Glomerular endothelial cell (primary cell): ENCODE measurements at regions not wholly inside any gene's neighbourhood (a gene's known extent, or its start where the extent isn't known, plus 50 kb on each side); places are given as distances from the start of the nearest gene placed in this dataset.
"Not testable (repeated sequence)": the region's sequence is repeated elsewhere in the genome, so short reads cannot be mapped to it uniquely, and the experiment has no call there.

Experiments
- DNase-seq: peaks from one replicate; pipeline ENCODE4 v3.0.0-alpha.2; 2011; ENCODE audit warnings: low read depth, low spot score; ENCODE audit errors: extremely low read depth

DNA sequence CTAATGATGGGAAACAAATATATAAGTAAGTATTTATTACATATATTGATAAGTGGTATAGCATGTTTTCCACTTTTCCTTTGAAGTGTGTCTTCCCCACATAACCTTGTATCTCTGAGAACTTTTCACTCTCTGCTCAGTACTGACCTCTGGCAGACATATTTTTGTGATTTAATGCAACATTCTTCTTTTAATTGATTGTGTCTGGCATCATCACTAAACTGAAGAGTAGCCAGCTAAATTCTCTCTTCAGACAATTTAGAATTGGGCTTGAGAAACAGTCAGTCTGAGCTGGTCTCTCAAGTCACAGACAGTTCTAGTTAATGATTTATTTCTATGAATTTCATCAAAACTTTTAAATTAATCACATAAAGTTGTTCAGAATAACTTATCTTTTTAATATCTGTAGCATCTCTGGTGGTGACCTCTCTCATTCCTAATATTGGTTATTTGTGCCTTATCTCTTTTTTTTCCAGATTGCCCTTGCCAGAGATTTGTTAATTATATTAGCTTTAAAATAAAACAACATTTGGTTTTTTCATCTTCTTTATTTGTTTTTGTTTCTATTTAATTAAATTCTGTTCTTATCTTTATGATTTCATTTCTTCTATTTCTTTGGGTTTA is 230.0 kb upstream of the VLDLR start:
- DNase-seq, result not testable (repeated sequence)

DNA sequence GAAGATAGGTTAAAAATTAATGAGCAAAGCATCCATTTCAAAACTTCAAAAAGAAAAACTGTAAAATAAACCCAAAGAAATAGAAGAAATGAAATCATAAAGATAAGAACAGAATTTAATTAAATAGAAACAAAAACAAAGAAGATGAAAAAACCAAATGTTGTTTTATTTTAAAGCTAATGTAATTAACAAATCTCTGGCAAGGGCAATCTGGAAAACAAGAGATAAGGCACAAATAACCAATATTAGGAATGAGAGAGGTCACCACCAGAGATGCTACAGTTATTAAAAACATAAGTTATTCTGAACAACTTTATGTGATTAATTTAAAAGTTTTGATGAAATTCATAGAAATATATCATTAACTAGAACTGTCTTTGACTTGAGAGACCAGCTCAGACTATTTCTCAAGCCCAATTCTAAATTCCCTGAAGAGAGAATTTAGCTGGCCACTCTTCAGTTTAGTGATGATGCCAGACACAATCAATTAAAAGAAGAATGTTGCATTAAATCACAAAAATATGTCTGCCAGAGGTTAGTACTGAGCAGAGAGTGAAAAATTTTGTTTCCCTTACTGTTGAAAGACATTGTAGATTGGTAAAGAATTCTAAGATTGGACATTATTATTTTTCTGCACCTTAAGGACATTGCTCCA is 227.4 kb upstream of the VLDLR start:
- not testable (repeated sequence) for DNase-seq

DNA sequence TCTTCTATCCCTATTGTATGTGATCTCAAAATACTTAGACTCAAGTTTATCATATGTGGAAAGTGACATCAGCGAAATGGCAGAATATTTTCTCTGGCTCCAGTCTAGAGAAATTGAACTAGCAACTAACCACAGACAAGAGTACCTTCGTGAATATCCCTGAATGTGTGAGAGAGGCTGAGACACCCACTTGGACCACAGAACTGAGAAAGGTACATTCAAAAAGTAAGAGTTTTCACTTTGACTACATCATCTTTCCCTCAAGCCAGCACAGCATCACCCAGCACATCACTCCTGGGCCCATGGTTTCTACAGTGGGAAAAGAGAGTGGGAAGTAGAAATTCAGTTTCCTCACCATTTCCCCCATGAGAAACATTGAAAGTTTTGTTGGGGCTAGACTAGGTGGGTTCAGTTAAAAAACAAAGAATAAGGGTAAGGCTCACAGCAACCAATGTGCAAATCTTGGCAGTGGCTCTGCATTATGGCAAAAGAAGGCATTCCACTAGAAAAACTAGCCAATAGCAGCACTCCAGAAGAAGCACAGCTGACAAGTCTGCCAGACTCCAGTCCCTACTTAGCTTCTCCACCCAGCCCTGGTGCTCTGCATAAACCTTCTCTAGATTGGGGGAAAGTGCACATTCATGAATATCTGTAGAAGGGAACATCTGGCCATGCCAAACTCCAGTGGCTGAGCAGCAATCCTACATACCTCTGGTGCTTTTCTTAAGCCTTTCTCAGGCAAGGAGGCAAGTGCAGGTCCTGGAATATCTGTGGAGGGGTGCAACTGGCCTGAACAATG is 225.6 kb upstream of the VLDLR start:
- DNase-seq, result no peak

DNA sequence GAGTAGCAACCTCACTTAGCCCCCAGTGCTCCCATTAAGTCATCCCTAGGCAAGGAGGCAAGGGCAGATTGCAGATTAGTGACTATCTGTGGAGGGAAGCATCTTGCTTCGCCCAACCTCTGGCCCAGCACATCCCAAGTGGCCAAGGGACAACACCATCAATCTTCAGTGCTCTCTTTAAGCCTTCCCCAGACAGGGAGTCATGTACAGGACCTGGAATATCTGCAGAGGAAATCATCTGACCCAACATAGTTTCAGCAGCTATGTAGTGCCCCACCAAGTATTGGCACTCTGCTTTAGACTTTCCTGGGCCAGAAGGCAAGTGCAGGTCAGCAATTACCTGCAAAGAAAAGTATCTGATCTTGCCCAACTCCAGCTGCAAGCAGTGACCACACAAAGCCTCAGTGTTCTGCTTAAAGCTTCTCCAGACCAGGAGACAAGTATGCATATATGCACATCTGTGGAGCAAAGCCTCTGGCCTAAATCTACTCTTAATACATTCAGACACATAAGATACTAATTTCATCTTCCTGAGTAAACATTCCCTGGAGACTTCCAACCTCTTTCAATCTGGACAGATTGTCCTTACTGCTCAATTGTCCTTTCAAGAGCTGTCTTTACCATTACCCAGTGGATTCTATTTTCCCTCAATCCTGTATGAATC is 224.8 kb upstream of the VLDLR start:
- no peak for DNase-seq

DNA sequence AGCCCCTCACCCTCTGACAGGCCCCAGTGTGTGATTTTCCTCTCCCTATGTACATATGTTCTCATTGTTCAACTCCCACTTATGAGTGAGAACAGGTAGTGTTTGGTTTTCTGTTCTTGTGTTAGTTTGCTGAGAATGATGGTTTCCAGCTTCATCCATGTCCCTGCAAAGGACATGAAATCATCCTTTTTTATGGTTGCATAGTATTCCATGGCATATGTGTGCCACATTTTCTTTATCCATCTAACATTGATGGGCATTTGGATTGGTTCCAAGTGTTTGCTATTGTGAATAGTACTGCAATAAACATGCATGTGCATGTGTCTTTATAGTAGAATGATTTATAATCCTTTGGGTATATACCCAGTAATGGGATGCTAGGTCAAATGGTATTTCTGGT is 223.7 kb upstream of the VLDLR start:
- DNase-seq, result not testable (repeated sequence)

DNA sequence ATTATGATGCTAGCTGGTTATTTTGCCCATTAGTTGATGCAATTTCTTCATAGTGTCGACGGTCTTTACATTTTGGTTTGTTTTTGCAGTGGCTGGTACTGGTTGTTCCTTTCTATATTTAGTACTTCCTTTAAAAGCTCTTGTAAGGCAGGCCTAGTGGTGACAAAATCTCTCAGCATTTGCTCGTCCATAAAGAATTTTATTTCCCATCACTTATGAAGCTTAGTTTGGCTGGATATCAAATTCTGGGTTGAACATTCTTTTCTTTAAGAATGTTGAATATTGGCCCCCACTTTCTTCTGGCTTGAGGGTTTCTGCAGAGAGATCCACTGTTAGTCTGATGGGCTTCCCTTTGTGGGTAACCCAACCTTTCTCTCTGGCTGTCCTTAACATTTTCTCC is 219.8 kb upstream of the VLDLR start:
- DNase-seq, result not testable (repeated sequence)

DNA sequence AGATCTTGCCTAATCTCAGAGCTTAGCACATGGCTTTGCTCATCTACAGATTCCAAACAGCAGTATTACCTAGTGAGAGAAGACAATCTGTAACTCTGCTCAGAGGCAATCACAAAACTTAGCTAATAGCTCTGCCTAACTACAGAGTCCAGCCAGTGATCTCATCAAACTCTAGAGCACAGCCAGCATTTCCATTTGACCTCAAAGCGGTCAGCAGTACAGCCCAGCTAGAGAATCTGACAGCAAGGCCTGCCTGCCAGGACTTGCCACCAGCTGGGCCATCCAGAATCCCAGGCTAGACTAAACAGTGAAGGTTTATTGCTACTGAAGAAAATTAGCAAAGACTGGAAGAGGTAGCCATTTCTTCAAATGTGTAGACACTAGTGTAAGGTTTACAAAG is 217.9 kb upstream of the VLDLR start:
- DNase-seq, result no peak

DNA sequence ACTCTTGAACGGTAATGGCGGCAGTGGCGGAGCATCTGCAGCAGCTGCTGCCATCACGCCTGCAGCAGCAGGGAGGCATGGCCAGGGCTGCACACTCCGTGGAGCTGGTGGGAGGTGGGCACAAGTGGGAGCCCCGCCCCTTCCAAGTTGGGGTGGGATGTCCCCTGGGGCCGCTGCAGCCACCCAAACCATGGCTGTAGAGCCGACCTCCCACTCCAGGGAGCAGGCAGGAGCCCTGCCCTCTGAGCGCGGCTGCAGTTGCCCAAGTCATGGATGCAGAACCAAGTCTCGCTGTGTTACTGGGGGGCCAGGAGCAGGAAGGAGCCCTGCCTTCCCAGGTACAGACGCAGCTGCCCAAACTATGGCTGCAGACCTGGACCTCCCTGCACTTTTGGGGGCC is 215.3 kb upstream of the VLDLR start:
- DNase-seq, result no peak

DNA sequence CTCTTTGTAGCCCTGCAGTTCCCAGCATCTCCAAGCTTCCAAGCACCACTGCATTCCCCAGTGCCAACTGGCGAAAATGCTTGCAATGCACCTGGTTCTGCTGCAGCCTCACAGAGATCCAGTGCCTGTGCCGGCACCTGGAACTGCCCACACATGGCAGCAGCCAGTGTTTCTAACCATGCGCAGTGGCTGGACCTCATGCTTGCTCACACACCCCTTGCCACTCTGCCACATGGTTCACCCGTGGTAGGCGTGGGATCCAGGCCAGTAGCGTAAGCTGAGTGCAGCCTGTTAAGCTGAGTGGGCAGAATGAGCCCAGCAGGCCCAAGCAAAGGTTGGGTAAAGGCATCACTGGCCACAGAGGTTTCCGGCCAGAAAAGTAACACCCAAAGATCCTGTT is 214.1 kb upstream of the VLDLR start:
- no peak for DNase-seq

DNA sequence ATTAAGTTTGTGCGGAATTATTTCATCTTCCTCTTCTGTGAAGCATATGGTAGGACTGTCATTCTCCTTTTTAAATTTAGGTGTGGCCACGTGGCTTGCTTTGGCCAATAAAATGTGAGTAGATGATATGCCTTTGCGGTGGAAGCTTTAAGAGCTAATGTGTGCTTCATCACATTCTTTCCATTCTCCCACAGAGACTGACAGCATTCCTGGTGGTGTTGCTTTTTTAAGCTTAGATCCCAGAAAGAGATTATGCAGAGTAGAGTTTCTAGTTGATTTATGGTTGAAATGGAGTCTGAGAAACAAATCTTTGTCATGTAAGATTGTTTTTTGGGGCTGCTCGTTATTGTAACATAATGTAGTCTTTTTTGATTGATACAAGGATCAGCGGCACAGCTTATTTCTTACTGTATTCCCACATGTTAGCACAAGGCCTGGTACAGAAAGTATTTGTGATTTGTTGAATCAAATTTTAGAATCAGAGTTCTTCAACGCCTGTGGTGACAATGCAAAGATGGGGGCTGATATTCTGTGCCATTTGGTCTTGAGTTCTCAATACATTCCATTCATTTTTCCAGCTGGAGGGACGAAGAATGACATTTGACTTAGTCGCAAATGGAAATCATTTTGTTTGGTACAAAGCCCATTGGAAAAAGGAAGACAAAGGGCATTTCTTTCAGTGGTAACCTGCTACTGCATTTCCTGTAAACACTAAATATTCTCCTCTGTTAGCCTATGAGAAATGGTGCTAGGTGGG is 209.9 kb upstream of the VLDLR start:
- DNase-seq, result no peak

DNA sequence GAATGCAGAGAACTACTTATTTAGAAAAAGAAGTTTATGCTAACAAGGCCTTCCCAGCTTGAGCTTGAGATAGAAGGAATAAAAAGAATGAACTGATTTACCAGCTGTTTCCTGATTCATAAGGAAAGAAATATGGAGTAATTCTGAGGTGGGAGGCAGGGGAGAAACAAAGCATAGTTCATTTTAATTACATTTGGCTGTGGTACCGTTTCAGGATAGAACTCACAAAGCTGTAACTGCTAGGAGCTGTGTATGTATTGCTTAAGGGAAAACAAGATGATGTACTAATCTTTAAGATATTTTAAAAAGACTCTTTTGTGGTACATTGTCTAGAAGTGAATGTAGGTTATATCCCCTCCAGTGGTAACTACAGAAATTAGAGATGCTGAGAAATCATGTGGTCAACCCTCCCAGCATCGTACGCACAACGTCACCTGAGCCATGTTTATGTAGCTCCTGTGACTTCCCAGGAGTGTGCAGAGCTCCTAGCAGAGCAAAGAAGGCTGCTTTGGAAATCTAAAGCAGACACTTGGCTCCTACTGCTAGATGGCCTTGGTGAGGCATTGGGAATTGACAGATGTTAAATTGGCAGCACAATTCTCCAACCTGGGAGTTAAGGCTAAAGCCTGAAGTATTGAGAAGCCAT is 208.3 kb upstream of the VLDLR start:
- DNase-seq, result no peak

DNA sequence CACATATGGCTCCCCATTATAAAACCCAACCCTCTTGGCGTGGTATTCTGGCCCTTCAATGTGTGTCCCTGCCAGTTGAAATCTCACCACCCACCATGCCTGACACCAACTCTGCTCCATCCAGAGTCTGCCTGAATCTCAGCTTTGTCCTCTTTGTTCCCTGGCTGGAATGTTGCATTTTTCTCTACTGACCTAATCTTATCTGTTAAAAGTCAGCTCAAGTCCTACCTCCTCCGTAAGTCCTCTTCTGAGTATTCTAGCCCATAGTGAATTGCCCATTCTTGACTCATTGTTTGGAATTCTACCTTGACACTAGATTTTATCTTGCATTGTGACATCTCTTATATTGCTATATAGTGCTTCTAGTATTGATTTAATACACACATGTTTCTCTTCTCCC is 207.1 kb upstream of the VLDLR start:
- DNase-seq, result no peak

DNA sequence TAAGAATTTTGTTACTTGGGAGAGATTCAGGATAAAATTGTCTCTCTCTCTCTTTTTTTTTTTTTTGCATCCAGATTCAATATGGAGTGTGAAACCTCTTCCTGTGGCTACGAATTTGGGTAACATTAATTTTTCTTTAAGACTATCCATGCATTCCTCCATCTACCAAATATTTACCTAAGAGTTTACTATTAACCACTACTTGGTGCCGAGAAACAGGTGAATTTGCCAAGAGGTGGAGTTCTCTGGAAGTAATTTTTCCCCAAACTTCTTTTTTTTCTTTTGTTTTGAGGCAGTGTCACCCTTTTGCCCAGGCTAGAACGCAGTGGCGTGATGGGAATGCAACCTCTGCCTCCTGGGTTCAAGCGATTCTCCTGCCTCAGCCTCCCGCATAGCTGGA is 206.3 kb upstream of the VLDLR start:
- DNase-seq, result no peak

DNA sequence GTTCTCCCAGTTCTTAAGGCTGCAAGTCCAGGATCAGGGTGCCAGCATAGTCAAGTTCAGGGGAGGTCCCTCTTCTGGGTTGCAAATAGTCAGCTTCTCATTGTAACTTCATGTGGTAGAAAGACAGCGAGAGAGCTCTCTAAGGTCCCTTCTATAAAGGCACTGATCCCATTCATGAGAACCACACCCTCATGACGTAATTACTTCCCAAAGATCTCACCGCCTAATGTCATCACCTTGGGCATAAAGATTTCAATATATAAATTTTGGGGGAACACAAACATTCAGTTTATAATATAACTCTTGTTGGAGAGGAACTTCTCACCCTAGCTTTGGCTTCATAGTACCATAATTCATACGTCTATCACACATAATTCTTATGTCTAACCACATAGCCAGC is 203.9 kb upstream of the VLDLR start:
- DNase-seq, result no peak

DNA sequence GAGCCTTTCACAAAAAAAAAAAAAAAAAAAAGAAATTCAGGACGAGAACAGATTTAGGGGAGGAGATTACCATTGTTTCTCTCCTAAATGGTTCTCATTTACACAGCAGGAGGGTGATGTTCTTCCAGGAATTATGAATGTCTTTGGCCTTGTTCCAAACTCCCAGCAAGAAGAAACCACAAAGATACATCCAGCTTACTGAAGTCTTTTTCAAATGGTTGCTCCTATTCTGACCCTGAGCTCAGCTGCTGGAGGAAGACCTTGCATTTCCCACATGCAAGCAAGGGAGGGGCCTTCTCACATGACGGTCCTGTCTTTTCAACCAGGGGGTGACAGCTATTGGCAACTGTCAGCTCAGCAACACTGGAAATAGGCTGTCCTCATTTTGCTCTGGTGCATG is 203.0 kb upstream of the VLDLR start:
- DNase-seq, result no peak

DNA sequence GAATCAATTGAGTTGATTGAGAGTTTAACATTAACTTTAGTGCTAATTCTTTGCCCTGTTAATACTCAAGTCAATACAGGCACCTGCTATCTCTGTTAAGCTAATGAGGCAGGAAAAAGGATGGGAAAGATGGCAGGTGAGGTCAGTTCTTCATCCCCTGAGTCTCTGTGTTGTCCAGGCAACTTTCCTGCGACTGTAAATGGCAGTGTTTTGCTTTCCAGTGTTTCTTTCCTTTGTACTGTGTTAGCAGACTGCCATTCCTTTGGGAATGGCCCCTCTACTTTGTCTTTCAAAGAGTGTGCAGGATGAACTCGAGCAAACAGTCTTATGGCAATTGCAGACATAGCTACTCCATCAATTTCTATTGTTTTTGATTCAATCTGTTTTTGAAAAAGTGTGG is 202.2 kb upstream of the VLDLR start:
- DNase-seq, result no peak

DNA sequence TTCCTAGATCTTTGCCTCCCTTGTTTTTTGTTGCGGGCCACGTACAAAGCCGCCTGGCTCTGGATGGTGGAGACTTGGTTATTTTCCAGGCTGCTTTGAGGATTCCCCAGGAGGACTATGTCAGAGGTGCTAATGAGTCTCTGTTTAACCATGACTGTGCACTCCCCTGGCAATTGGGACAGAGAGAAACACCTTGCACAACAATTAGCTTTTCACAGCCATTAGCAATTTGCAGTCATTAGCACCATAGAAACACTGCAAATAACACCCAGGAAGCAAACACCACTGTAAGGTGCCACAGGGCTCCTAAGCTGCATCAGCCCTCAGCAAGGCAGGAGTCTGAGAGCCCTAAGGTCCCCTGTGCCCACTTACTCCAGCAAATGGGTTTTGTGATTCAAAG is 201.0 kb upstream of the VLDLR start:
- no peak for DNase-seq

DNA sequence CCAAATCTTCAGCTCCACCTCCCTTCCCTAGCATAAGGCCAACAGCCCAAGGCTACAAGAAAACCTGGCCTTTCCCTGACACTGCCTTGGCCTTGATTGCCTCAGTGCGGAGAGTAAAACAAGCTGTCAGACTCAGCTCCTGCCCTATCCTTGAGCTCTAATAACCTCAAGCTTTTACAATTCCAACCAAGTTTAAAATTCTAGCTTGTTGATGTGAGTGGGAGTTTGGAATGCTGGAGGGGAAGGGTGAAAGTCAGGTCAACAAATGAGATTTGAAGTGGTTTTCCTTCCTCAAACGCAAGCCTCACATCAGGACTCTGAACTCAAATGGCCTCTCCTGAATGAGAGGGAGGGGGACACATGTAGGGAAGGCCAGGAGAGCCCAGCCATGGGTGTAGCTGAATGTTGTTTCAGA is 197.0 kb upstream of the VLDLR start:
- DNase-seq, result no peak

DNA sequence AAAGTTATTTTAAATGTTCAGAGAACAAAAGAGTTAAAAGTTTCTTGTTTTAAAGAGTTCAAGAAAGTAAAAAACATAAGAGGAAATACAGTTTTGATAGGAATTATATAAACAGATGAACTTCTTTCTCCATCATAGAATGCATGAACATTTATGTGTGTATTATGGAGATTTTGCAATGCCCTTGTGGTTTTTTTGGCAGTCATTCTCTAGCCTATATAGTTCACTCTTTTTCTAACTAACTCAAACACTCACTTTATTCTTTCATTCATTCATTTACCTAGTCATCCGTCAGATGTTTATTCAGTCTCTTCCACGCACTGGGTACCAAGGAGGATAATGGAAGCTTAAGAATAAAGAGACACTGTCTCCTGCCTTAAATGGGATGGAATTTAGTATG is 195.9 kb upstream of the VLDLR start:
- no peak for DNase-seq

DNA sequence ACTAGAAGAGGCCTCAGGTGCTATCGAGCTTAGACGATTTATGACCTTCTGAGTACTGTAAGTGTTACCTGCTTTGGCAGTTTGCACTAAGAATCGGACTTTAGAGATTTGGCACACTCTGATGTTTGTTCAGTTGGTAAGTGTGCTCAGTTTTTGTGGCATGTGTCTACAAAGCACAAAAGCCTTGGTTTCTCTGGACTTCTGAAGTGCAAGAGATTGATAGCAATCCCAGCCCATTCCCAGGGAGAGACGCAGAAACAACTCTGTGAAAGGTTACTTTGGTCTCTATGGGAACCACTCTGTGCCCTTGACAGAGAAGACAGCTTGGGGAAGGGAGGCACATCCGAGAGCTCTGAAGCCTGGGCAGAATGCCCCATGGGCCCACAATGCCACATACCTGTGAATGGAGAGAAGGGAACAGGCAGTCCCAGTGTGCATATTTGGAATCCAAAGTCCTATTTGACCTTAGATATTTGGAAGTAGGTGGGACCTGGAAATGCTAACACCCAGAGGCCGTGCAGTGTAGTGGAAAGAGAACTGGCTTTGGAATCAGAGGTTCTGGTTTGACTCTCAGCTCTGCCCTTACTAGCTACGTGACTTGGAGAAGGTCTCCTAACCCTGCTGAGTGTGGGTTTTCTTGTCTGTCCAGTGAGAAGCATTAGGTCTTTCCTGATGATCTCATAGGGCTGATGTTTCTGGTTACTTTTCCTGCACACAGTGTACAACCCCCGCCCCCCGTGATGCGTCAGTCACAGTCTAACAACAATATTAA is 194.3 kb upstream of the VLDLR start:
- DNase-seq, result no peak
